ENCODE measurements at regions not wholly inside any gene's neighbourhood (a gene's known extent, or its start where the extent isn't known, plus 50 kb on each side); places are given as distances from the start of the nearest gene placed in this dataset.
A peak's percentile ranks its signal among the peaks of the same experiment; 100 is the strongest.
"Not testable (repeated sequence)": the region's sequence is repeated elsewhere in the genome, so short reads cannot be mapped to it uniquely, and the experiment has no call there.

DNA sequence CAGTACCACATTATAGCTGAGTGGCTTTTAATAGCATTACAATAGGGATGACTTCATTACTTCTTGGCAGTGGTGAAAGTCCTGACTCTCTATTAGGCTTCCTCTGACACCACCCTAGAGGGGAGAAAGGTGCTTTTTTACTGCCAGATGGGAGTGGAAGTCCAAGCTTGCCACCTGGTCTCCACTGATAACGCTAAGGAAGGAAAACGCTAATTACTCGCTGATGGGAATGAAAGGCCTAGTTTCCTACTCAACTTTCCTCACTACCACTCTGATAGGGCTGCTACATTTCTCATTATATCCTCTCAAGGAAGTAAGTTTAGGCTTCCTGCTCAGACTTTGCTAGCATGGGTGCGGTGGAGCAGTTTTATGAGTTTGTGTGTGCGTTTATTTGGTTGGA is 62.3 kb upstream of the PAGE3 start:
- DNase-seq (ENCODE audit: extremely low read depth, low read depth) = no peak

DNA sequence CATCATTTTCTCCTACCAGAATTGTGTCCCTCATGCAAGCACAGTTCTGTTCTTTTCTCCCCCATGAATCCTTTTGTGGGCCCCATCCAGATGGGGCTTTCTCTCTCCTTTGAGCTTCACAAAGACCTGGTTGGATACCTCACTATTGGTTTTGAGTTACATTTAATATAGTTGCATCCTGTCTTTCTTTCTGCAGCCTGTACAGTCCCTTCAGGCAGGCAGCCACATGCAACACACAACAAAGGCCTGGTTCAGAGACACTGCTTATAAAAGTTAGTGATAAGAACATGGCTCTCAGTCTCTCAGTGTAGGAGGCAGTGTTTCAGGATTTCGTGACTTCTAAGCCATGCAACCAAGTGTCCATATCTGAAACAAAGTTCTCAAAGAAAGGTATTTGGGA is 70.6 kb upstream of the PAGE3 start:
- no peak for DNase-seq (ENCODE audit: extremely low read depth, low read depth)

DNA sequence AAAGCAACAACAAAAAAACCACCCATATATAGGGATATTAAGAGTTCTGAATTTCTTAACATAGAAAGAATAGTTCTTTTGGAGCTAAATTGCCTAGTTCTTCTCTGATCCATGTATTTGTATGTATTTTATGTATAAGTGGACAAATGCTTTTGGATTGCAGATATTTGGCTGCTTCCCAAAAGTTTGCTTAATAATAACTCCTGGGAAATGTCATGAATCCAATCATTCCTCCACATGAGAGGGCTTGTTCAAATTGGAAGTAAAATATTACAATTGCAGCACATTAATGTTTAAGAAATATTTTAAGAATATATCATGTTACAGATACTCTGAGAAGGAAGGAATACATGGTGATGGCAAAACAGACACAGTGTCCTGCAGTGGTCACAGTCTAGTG is 71.5 kb upstream of the PAGE3 start:
- no peak for DNase-seq (ENCODE audit: extremely low read depth, low read depth)

DNA sequence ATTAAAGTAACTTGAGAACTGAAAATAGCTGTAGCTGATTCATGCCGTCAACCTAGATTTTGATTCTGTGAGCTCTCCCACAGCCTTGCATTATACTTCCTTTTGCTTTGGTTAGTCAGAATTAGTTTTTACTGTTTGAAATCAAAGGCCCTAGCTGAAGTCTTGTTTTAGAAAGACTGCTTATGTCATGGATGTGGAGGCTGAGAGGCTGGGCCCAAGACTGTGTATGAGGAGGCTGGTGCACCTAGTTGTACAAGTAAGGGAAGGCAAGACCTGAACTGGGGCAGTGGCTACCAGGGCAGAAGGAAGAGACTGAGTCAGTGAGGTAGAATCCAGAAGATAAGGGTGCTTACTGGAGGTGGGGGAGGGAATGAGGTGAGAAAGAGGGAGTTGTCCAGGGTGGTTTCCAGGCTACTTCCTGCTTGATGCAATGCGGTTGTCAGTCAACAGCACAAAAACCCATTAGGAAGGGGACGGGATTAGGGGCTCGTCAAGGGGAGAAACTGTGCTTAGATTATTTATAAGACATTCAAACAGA is 76.2 kb upstream of the PAGE3 start:
- DNase-seq (ENCODE audit: extremely low read depth, low read depth) = no peak

DNA sequence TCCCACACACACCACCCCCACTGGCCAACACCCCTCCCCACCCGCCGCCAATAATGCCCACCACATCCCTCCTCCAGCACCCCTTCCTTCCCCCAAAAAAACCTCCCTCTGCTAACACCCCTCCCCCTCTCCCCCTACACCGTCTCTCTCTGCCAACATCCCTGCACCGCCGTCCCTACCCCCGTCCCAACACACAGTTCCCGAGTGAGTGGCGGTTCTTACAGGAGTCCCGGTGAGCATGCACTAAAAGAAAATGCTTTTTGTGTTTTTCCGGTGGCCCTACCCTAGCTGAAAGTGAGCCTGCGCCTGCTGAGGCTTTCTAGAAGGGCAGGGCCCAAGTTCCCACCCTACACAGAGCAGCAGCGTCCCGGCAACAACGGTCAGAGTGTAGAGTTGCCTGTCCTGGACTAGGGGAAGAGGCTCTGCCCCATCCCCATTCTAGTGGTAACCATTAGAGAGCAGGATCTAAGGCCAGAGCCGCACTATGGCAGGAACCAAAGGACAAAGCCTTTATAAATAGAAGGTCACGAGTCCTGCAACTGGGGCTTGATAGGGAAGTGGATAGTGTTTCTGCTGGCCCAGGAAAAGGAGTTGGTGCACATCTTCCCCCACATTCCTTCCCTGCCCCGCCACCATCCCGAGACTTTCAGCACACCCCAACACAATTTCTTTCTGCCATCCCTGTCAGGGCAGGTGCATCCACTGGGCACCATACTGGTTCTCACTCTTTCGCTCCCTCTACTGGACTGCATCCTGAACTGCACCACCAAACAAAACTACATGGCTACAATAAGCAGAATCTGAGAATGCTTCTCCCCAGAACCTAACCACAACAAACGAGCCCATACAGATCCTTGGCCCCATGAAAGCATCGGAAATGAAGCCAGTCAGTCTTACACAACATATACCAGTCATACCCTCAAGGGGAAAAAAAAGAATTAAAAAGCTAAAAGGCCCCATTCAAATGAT is 78.1 kb upstream of the PAGE3 start:
- peak; percentile 25 for DNase-seq (ENCODE audit: extremely low read depth, low read depth)

DNA sequence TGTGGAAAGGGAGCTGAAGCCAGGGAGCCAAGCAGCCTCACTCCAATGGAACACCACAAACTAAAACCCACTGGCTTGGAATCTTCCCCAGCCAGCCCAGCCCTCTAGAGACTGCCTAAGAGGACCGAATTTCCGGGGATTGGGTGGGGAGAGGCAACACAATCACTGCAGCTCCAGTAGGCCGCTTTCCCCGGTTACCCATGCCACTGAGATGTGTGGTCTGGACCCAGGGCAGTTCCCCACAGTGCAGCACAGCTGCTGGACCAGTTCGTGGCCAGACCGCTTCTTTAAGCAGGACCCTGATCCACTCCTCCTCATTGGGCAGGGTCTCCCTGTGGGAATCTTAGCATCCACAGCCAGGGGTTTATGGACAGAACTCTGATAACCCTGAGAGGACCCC is 91.9 kb upstream of the PAGE3 start:
- DNase-seq (ENCODE audit: extremely low read depth, low read depth) = no peak

DNA sequence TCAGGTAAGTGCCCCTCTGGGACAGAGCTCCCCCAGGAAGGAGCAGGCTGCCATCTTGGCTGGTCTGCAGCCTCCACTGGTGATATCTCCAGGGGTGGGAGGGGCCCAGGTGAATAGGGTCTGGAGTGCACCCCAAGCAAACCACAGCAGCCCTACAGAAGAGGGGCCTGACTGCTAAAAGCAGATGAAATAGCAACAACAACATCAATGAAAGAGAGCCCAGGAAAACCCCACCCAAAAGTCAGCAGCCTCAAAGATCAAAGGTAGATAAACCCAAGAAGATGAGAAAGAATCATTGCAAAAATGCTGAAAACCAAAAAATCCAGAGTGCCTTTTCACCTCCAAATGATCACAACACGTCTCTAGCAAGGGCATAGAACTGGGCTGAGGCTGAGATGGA is 92.5 kb upstream of the PAGE3 start:
- no peak for DNase-seq (ENCODE audit: extremely low read depth, low read depth)

DNA sequence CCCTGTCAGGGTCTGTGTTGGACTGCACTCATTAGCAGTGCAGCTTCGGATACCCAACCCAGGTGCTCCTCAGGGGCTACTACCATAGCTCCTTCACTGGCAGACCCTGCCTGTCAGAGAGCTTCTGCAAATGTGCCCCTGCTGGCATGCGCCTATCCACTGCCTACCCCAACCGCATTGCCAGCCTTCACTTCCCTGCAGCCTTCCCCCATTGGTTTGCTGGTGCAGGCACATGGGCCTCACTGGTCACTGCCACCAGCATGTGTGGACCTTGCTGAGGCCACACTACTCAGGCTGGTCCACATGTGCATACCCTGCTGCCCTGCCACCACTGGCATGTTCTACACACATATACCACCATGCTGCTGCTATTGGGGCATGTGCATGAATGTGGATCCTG is 72.5 kb upstream of the MAGEH1 start:
- DNase-seq (ENCODE audit: extremely low read depth, low read depth) = no peak

DNA sequence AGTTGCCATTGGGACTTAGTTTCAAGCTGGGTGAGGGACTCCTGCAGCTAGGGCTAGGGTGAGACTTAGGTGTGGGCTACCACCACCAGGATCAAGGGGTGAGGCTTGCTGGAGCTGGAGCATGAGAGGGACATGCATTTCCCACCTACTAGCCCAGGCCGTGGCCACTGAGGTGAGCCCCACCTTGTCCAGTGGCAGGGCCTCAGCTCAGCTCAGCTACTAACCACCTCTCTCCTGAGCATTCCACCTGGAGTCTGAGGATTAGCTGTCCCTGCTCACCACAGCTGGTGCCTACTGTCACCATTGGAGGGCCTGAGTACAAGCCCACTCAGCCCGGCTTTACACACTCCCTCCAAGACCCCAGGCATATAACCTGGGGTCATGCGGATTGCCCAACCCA is 62.6 kb upstream of the MAGEH1 start:
- no peak for DNase-seq (ENCODE audit: extremely low read depth, low read depth)

DNA sequence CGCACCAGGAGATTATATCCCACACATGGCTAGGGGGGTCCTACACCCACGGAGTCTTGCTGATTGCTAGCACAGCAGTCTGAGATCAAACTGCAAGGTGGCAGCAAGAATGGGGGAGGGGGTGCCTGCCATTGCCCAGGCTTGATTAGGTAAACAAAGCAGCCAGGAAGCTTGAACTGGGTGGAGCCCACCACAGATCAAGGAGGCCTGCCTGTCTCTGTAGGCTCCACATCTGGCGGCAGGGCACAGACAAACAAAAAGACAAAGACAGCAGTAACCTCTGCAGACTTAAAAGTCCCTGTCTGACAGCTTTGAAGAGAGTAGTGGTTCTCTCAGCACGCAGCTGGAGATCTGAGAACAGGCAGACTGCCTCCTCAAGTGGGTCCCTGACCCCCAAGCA is 55.1 kb upstream of the MAGEH1 start:
- not testable (repeated sequence) for DNase-seq (ENCODE audit: extremely low read depth, low read depth)
